ENCODE measurements at regions not wholly inside any gene's neighbourhood (a gene's known extent, or its start where the extent isn't known, plus 50 kb on each side); places are given as distances from the start of the nearest gene placed in this dataset.

GRCh38 chr1:56147459-56147858, 431.9 kb downstream of the PLPP3 start:
- TF ChIP-seq CTCF (IDR thresholded peaks at IDR 0.05; ENCODE audit: borderline replicate concordance, insufficient read depth, low read depth, low read length), result no peak
- no peak overlapping the region for H3K4me3 ChIP-seq (ENCODE audit: low read depth, low read length)

GRCh38 chr1:56147034-56147433, 432.3 kb downstream of the PLPP3 start:
- TF ChIP-seq CTCF (IDR thresholded peaks at IDR 0.05; ENCODE audit: borderline replicate concordance, insufficient read depth, low read depth, low read length), result no peak
- H3K4me3 ChIP-seq (ENCODE audit: low read depth, low read length), result no peak overlapping the region

GRCh38 chr1:56146449-56146848, 432.9 kb downstream of the PLPP3 start:
- no peak overlapping the region for H3K4me3 ChIP-seq (ENCODE audit: low read depth, low read length)
- no peak for TF ChIP-seq CTCF (IDR thresholded peaks at IDR 0.05; ENCODE audit: borderline replicate concordance, insufficient read depth, low read depth, low read length)

- TF ChIP-seq CTCF (IDR thresholded peaks at IDR 0.05; ENCODE audit: borderline replicate concordance, insufficient read depth, low read depth, low read length), result no peak
- no peak overlapping the region for H3K4me3 ChIP-seq (ENCODE audit: low read depth, low read length)
These were observed 433.8 kb downstream of the PLPP3 start for GRCh38 chr1:56145581-56145980.

- no peak for TF ChIP-seq CTCF (IDR thresholded peaks at IDR 0.05; ENCODE audit: borderline replicate concordance, insufficient read depth, low read depth, low read length)
These were observed 437.1 kb downstream of the PLPP3 start for GRCh38 chr1:56142301-56142700.

GRCh38 chr1:56139836-56140235, 439.5 kb downstream of the PLPP3 start:
- no peak for TF ChIP-seq CTCF (IDR thresholded peaks at IDR 0.05; ENCODE audit: borderline replicate concordance, insufficient read depth, low read depth, low read length)
- no peak overlapping the region for H3K4me3 ChIP-seq (ENCODE audit: low read depth, low read length)

More at GRCh38 chr1:56142301-56142700, 437.1 kb downstream of the PLPP3 start:
- H3K4me3 ChIP-seq (ENCODE audit: low read depth, low read length), result no peak overlapping the region

GRCh38 chr1:56137521-56138505, 441.6 kb downstream of the PLPP3 start:
- H3K4me3 ChIP-seq (ENCODE audit: low read depth, low read length), result no peak overlapping the region
- no peak for TF ChIP-seq CTCF (IDR thresholded peaks at IDR 0.05; ENCODE audit: borderline replicate concordance, insufficient read depth, low read depth, low read length)

Measured in GM12875 (cell line).